Mesendoderm (in vitro differentiated cells): ENCODE measurements at regions not wholly inside any gene's neighbourhood (a gene's known extent, or its start where the extent isn't known, plus 50 kb on each side); places are given as distances from the start of the nearest gene placed in this dataset.

ENCODE experiments used
- DNase-seq: peaks from one replicate; pipeline ENCODE4 v3.0.0; 2013
- H2AK5ac ChIP-seq: 2 replicates; pipeline ENCODE4 v1.6.1; 2013; ENCODE audit warnings: low read length, inconsistent platforms
- H2BK120ac ChIP-seq: 2 replicates; pipeline ENCODE4 v1.6.1; 2013; ENCODE audit warnings: low read depth, mild to moderate bottlenecking, low read length, moderate library complexity, mixed read lengths
- H2BK15ac ChIP-seq: replicated peaks from 2 replicates; pipeline ENCODE4 v1.6.1; 2013; ENCODE audit warnings: low read depth, mild to moderate bottlenecking, moderate library complexity
- H2BK5ac ChIP-seq: 2 replicates; pipeline ENCODE4 v1.6.1; 2013; ENCODE audit warnings: low read length, inconsistent platforms
- H3K18ac ChIP-seq: 2 replicates; pipeline ENCODE4 v1.6.1; 2013; ENCODE audit warnings: mild to moderate bottlenecking, low read length, mixed read lengths
- H3K23ac ChIP-seq: one replicate; pipeline ENCODE4 v1.6.1; 2013; ENCODE audit warnings: low read length
- H3K27ac ChIP-seq: 2 replicates; pipeline ENCODE4 v1.5.1; 2013; ENCODE audit warnings: low read depth, mild to moderate bottlenecking, inconsistent platforms, low read length, moderate library complexity
- H3K27me3 ChIP-seq: 2 replicates; pipeline ENCODE4 v1.6.1; 2013; ENCODE audit warnings: low read length, control low read depth, mild to moderate bottlenecking, inconsistent platforms; ENCODE audit not compliant: insufficient read depth, poor library complexity
- H3K36me3 ChIP-seq: 2 replicates; pipeline ENCODE4 v1.6.1; 2013; ENCODE audit warnings: low read length, inconsistent platforms; ENCODE audit not compliant: control insufficient read depth, insufficient read depth
- H3K4ac ChIP-seq: one replicate; pipeline ENCODE4 v1.6.1; 2013; ENCODE audit warnings: low read depth, mild to moderate bottlenecking, low read length, moderate library complexity
- H3K4me1 ChIP-seq: 2 replicates; pipeline ENCODE4 v1.6.1; 2013; ENCODE audit warnings: low read depth, low read length, inconsistent platforms; ENCODE audit not compliant: control insufficient read depth
- H3K4me2 ChIP-seq: 2 replicates; pipeline ENCODE4 v1.6.1; 2013; ENCODE audit warnings: low read length
- H3K4me3 ChIP-seq: 2 replicates; pipeline ENCODE4 v1.5.1; 2013; ENCODE audit warnings: mild to moderate bottlenecking, low read length
- H3K56ac ChIP-seq: one replicate; pipeline ENCODE4 v1.6.1; 2013; ENCODE audit warnings: low read length
- H3K79me1 ChIP-seq: 2 replicates; pipeline ENCODE4 v1.6.1; 2013; ENCODE audit warnings: low read length, inconsistent platforms
- H3K79me2 ChIP-seq: 2 replicates; pipeline ENCODE4 v1.6.1; 2013; ENCODE audit warnings: mild to moderate bottlenecking, low read length; ENCODE audit not compliant: control insufficient read depth, insufficient read depth
- H3K9ac ChIP-seq: 2 replicates; pipeline ENCODE4 v1.6.1; 2013; ENCODE audit warnings: low read length, inconsistent platforms
- H4K5ac ChIP-seq: one replicate; pipeline ENCODE4 v1.6.1; 2013; ENCODE audit warnings: low read length
- H4K8ac ChIP-seq: one replicate; pipeline ENCODE4 v1.6.1; 2013; ENCODE audit warnings: low read depth, mild to moderate bottlenecking, control low read depth, low read length, moderate library complexity
- WGBS: extraction: QIAGEN DNeasy Blood & Tissue Kit; methylation state at CpG from one replicate; pipeline ENCODE4 v1.1.7; 2013; ENCODE audit warnings: low lambda C conversion rate, missing lambda C conversion rate; ENCODE audit not compliant: insufficient coverage; ENCODE audit errors: extremely low coverage; 5-methylcytosine and 5-hydroxymethylcytosine counted together

GRCh38 chr3:6039971-6040370, 820.9 kb upstream of the GRM7 start:
- Histone ChIP-seq H2AK5ac (no peak overlapping the region), H3K56ac (no peak overlapping the region)

GRCh38 chr3:6041894-6042293, 819.0 kb upstream of the GRM7 start:
- Histone ChIP-seq H3K23ac (no peak overlapping the region), H3K79me2 (no peaks in the 10 kb centered on the region), H3K18ac (no peak overlapping the region), H3K4me1 (no peaks in the 10 kb centered on the region), H3K4me3 (no peak overlapping the region), H3K36me3 (no peaks in the 10 kb centered on the region), H2BK120ac (no peak overlapping the region), H2BK5ac (no peak overlapping the region), H3K27ac (no peak overlapping the region), H3K9ac (no peak overlapping the region), H3K4me2 (no peak overlapping the region), H3K56ac (no peak overlapping the region), H3K79me1 (no peaks in the 10 kb centered on the region), H2BK15ac (no peak overlapping the region), H2AK5ac (no peak overlapping the region), H3K4ac (no peak overlapping the region), H4K5ac (no peak overlapping the region), H4K8ac (no peak overlapping the region), H3K27me3 (no peaks in the 10 kb centered on the region)
- WGBS, result no CpG with 5 or more reads among the region's 1 CpG
- DNase-seq, result no peak

More at GRCh38 chr3:6039971-6040370, 820.9 kb upstream of the GRM7 start:
- Histone ChIP-seq H3K23ac (no peak overlapping the region), H3K36me3 (no peaks in the 10 kb centered on the region), H2BK15ac (no peak overlapping the region), H4K5ac (no peak overlapping the region), H3K9ac (no peak overlapping the region), H3K18ac (no peak overlapping the region), H3K4ac (no peak overlapping the region), H3K79me1 (no peaks in the 10 kb centered on the region), H3K4me1 (no peaks in the 10 kb centered on the region), H2BK120ac (no peak overlapping the region), H2BK5ac (no peak overlapping the region), H3K4me3 (no peak overlapping the region), H4K8ac (no peak overlapping the region), H3K27ac (no peak overlapping the region), H3K79me2 (no peaks in the 10 kb centered on the region), H3K4me2 (no peak overlapping the region), H3K27me3 (no peaks in the 10 kb centered on the region)
- no peak for DNase-seq
- no CpG with 5 or more reads among the region's 3 CpGs for WGBS

DNA sequence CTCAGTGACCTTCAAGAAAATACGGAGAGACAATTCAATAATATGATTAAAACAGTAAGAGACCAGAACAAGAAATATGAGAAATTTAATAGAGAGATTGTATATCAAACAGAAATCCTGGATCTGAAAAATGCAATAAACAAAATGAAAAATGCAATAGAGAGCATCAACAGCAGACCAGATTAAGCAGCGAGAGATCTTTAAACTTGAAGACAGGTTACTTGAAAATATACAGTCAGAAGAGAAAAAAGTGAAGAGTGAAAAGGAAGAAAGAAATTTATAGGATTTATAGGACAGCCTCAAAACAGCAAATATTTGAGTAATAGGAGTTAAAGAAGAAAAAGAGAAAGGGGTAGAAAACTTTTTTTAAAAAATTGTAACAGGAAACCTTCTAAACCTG, 813.9 kb upstream of the GRM7 start:
- no peak overlapping the region for H4K5ac ChIP-seq
- no peak overlapping the region for H2BK15ac ChIP-seq
- H3K4me3 ChIP-seq, result no peak overlapping the region
- H3K27me3 ChIP-seq, result no peaks in the 10 kb centered on the region
- H3K23ac ChIP-seq, result no peak overlapping the region
- H2BK120ac ChIP-seq, result no peak overlapping the region
- no peak overlapping the region for H3K56ac ChIP-seq
- H2BK5ac ChIP-seq, result no peak overlapping the region
- WGBS, result no CpG with 5 or more reads among the region's 2 CpGs
- no peaks in the 10 kb centered on the region for H3K79me1 ChIP-seq
- no peak overlapping the region for H2AK5ac ChIP-seq
- H3K27ac ChIP-seq, result no peak overlapping the region
- H4K8ac ChIP-seq, result no peak overlapping the region
- no peak overlapping the region for H3K18ac ChIP-seq
- H3K4me2 ChIP-seq, result no peak overlapping the region
- no peaks in the 10 kb centered on the region for H3K36me3 ChIP-seq
- no peaks in the 10 kb centered on the region for H3K4me1 ChIP-seq
- DNase-seq, result no peak
- no peaks in the 10 kb centered on the region for H3K79me2 ChIP-seq
- H3K4ac ChIP-seq, result no peak overlapping the region
- H3K9ac ChIP-seq, result no peak overlapping the region

- Histone ChIP-seq H3K27me3 (no peaks in the 10 kb centered on the region), H3K9ac (no peak overlapping the region), H4K8ac (no peak overlapping the region), H3K56ac (no peak overlapping the region), H3K23ac (no peak overlapping the region), H2BK15ac (no peak overlapping the region), H2AK5ac (no peak overlapping the region), H3K4ac (no peak overlapping the region), H2BK120ac (no peak overlapping the region), H3K27ac (no peak overlapping the region), H3K36me3 (no peaks in the 10 kb centered on the region), H3K4me3 (no peak overlapping the region), H2BK5ac (no peak overlapping the region), H4K5ac (no peak overlapping the region), H3K79me1 (no peaks in the 10 kb centered on the region), H3K18ac (peak overlapping the region; percentile 51), H3K4me2 (no peak overlapping the region), H3K4me1 (peaks cover 8% of the 10 kb centered on the region), H3K79me2 (no peaks in the 10 kb centered on the region)
- no CpG with 5 or more reads among the region's 1 CpG for WGBS
- no peak for DNase-seq
Measured at GRCh38 chr3:6060251-6060650, 800.7 kb upstream of the GRM7 start.

GRCh38 chr3:6062261-6063187, 798.4 kb upstream of the GRM7 start:
- H2BK5ac ChIP-seq, result peak overlapping the region; percentile 39
- H3K27ac ChIP-seq, result peak overlapping the region; percentile 25
- H3K9ac ChIP-seq, result no peak overlapping the region
- H3K56ac ChIP-seq, result peak overlapping the region; percentile 57
- no peak overlapping the region for H4K5ac ChIP-seq
- H3K27me3 ChIP-seq, result no peaks in the 10 kb centered on the region
- no peak overlapping the region for H3K4me3 ChIP-seq
- H3K4me2 ChIP-seq, result no peak overlapping the region
- H3K23ac ChIP-seq, result no peak overlapping the region
- H3K4ac ChIP-seq, result no peak overlapping the region
- DNase-seq, result peak; percentile 85
- H2BK120ac ChIP-seq, result no peak overlapping the region
- no peaks in the 10 kb centered on the region for H3K36me3 ChIP-seq
- peak overlapping the region; percentile 6 for H3K18ac ChIP-seq
- no peak overlapping the region for H4K8ac ChIP-seq
- no peaks in the 10 kb centered on the region for H3K79me2 ChIP-seq
- peaks cover 11% of the 10 kb centered on the region for H3K4me1 ChIP-seq
- no CpG with 5 or more reads among the region's 6 CpGs for WGBS
- H2AK5ac ChIP-seq, result no peak overlapping the region
- no peaks in the 10 kb centered on the region for H3K79me1 ChIP-seq
- no peak overlapping the region for H2BK15ac ChIP-seq
